ENCODE measurements at regions not wholly inside any gene's neighbourhood (a gene's known extent, or its start where the extent isn't known, plus 50 kb on each side); places are given as distances from the start of the nearest gene placed in this dataset.

- Mint-ChIP-seq H3K9me3 (no peaks in the 10 kb centered on the region), H3K4me3 (no peak overlapping the region), H3K4me1 (ENCODE audit: low read depth) (no peaks in the 10 kb centered on the region), H3K36me3 (ENCODE audit: low read depth) (no peaks in the 10 kb centered on the region), H3K27ac (no peak overlapping the region), H3K27me3 (ENCODE audit: insufficient read depth) (peaks cover 9% of the 10 kb centered on the region; the same call in 1 of the 2 replicates)
- TF ChIP-seq CTCF (IDR thresholded peaks at IDR 0.05), result no peak
- DNase-seq, result no peak
Observed at GRCh38 chr3:66615643-66616301, 115.0 kb upstream of the LRIG1 start.

GRCh38 chr3:66617351-66617750 lies 116.5 kb upstream of the LRIG1 start:
- no peak for TF ChIP-seq CTCF (IDR thresholded peaks at IDR 0.05)
- Mint-ChIP-seq H3K9me3 (no peaks in the 10 kb centered on the region), H3K4me1 (ENCODE audit: low read depth) (no peaks in the 10 kb centered on the region), H3K27ac (no peak overlapping the region), H3K36me3 (ENCODE audit: low read depth) (no peaks in the 10 kb centered on the region), H3K4me3 (no peak overlapping the region), H3K27me3 (ENCODE audit: insufficient read depth) (peaks cover 9% of the 10 kb centered on the region)
- DNase-seq, result no peak

- no peaks in the 10 kb centered on the region for H3K9me3 Mint-ChIP-seq
- no peak for TF ChIP-seq CTCF (IDR thresholded peaks at IDR 0.05)
- no peak overlapping the region for H3K4me3 Mint-ChIP-seq
- peaks cover 7% of the 10 kb centered on the region for H3K27me3 Mint-ChIP-seq (ENCODE audit: insufficient read depth)
- H3K27ac Mint-ChIP-seq, result no peak overlapping the region
- no peaks in the 10 kb centered on the region for H3K4me1 Mint-ChIP-seq (ENCODE audit: low read depth)
- H3K36me3 Mint-ChIP-seq (ENCODE audit: low read depth), result no peaks in the 10 kb centered on the region
- DNase-seq, result no peak
Observed at GRCh38 chr3:66618066-66618465, 117.2 kb upstream of the LRIG1 start.

- TF ChIP-seq CTCF (IDR thresholded peaks at IDR 0.05), result no peak
- DNase-seq, result no peak
- H3K9me3 Mint-ChIP-seq, result no peaks in the 10 kb centered on the region
- no peaks in the 10 kb centered on the region for H3K36me3 Mint-ChIP-seq (ENCODE audit: low read depth)
- H3K4me1 Mint-ChIP-seq (ENCODE audit: low read depth), result no peaks in the 10 kb centered on the region
- no peak overlapping the region for H3K27ac Mint-ChIP-seq
- peaks cover 5% of the 10 kb centered on the region for H3K27me3 Mint-ChIP-seq (ENCODE audit: insufficient read depth)
- no peak overlapping the region for H3K4me3 Mint-ChIP-seq
Observed at GRCh38 chr3:66620296-66620695, 119.5 kb upstream of the LRIG1 start.

- H3K27me3 Mint-ChIP-seq (ENCODE audit: insufficient read depth), result peaks cover 3% of the 10 kb centered on the region
- DNase-seq, result no peak
- no peak for TF ChIP-seq CTCF (IDR thresholded peaks at IDR 0.05)
- H3K4me1 Mint-ChIP-seq (ENCODE audit: low read depth), result no peaks in the 10 kb centered on the region
- no peak overlapping the region for H3K4me3 Mint-ChIP-seq
- no peaks in the 10 kb centered on the region for H3K9me3 Mint-ChIP-seq
- no peaks in the 10 kb centered on the region for H3K36me3 Mint-ChIP-seq (ENCODE audit: low read depth)
- H3K27ac Mint-ChIP-seq, result no peak overlapping the region
Observed at GRCh38 chr3:66622756-66623457, 122.1 kb upstream of the LRIG1 start.
